COR-L47 (cell line): ENCODE measurements at regions not wholly inside any gene's neighbourhood (a gene's known extent, or its start where the extent isn't known, plus 50 kb on each side); places are given as distances from the start of the nearest gene placed in this dataset.
"Not testable (repeated sequence)": the region's sequence is repeated elsewhere in the genome, so short reads cannot be mapped to it uniquely, and the experiment has no call there.

Source experiments
- DNase-seq: peaks from one replicate; lab custom pipeline; 2025; lab: John Stamatoyannopoulos, UW

GRCh38 chr7:56697058-56697457 is 435.2 kb downstream of the ZNF479 start:
- DNase-seq: not testable (repeated sequence)

GRCh38 chr7:56686276-56686859 is 445.9 kb downstream of the ZNF479 start:
- no peak for DNase-seq

GRCh38 chr7:56639173-56639746 is 493.0 kb downstream of the ZNF479 start:
- no peak for DNase-seq

GRCh38 chr7:56609852-56610355 is 493.7 kb upstream of the NUPR2 start:
- no peak for DNase-seq

GRCh38 chr7:56605146-56605545 is 488.9 kb upstream of the NUPR2 start:
- no peak for DNase-seq

- DNase-seq: no peak
Observed at GRCh38 chr7:56578612-56579011, 462.4 kb upstream of the NUPR2 start.

GRCh38 chr7:56570968-56571367 is 454.8 kb upstream of the NUPR2 start:
- no peak for DNase-seq

- no peak for DNase-seq
Observed at GRCh38 chr7:56538541-56539429, 422.6 kb upstream of the NUPR2 start.

- peak; percentile 27 for DNase-seq
Observed at GRCh38 chr7:56537952-56538351, 421.7 kb upstream of the NUPR2 start.

- DNase-seq: no peak
Observed at GRCh38 chr7:56537477-56537876, 421.3 kb upstream of the NUPR2 start.

- DNase-seq: no peak
Observed at GRCh38 chr7:56495165-56495564, 378.9 kb upstream of the NUPR2 start.

- DNase-seq: no peak
Observed at GRCh38 chr7:56493704-56494450, 377.7 kb upstream of the NUPR2 start.

- DNase-seq: no peak
Observed at GRCh38 chr7:56493196-56493595, 377.0 kb upstream of the NUPR2 start.

GRCh38 chr7:56491636-56492425 is 375.6 kb upstream of the NUPR2 start:
- DNase-seq: no peak

- no peak for DNase-seq
Observed at GRCh38 chr7:56483861-56484550, 367.8 kb upstream of the NUPR2 start.

GRCh38 chr7:56483153-56483552 is 366.9 kb upstream of the NUPR2 start:
- no peak for DNase-seq

- DNase-seq: no peak
Observed at GRCh38 chr7:56479748-56480147, 363.5 kb upstream of the NUPR2 start.

GRCh38 chr7:56479136-56479535 is 362.9 kb upstream of the NUPR2 start:
- no peak for DNase-seq

GRCh38 chr7:56474271-56474670 is 358.1 kb upstream of the NUPR2 start:
- no peak for DNase-seq

- no peak for DNase-seq
Observed at GRCh38 chr7:56471811-56472210, 355.6 kb upstream of the NUPR2 start.
